ENCODE measurements at regions not wholly inside any gene's neighbourhood (a gene's known extent, or its start where the extent isn't known, plus 50 kb on each side); places are given as distances from the start of the nearest gene placed in this dataset.

DNA sequence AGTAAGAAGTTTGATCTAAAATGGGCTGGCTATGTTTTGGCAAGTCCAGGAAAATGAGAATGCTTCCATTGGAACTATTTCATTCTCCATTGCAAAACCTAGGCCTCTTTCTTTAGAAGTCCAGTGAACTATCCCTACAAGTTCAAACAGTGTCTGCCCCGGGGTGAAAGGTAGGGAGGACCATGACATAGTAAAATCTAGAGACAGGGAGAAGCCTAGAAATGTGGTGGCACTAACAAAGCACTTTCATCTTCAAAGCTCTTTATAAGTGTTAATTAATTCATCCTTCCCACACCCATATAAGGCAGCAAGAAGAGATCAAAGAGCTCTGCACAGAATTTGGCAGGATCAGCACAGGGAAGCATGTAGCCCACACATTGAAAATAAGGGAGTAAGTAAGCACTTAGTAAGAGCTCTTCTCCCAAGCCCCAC, 214.5 kb downstream of the IRS1 start:
- Mint-ChIP-seq H3K27ac (no peak overlapping the region), H3K4me1 (ENCODE audit: low read depth) (no peaks in the 10 kb centered on the region), H3K9me3 (peaks cover 2% of the 10 kb centered on the region), H3K4me3 (no peak overlapping the region), H3K27me3 (peaks cover 19% of the 10 kb centered on the region), H3K36me3 (ENCODE audit: low read depth) (no peaks in the 10 kb centered on the region)
- no peak for DNase-seq

DNA sequence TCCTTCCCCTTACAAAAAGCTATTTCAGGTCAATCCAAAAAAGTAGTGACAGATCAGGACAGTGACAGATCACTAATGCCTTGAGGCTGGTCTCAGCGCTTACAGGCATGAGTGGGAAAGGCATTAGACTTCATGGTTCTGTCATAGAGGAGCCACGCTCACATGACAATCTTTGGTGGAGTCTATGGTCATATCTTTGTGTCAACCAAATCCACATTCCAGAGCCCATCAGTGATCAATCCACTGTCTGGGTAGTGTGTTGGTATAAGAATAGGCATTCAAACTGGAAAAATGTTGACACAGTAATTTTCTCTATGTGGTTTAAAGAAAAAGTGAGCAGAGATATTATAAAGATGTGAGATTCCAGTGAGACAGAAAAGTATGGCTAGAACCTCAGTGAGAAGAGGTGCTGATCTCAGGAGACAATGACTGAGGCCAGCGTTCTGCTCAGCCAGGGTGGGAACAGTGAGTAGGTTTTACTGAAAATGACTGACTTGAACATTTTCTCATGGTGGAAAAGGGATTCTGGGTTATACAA, 215.0 kb downstream of the IRS1 start:
- no peaks in the 10 kb centered on the region for H3K4me1 Mint-ChIP-seq (ENCODE audit: low read depth)

DNA sequence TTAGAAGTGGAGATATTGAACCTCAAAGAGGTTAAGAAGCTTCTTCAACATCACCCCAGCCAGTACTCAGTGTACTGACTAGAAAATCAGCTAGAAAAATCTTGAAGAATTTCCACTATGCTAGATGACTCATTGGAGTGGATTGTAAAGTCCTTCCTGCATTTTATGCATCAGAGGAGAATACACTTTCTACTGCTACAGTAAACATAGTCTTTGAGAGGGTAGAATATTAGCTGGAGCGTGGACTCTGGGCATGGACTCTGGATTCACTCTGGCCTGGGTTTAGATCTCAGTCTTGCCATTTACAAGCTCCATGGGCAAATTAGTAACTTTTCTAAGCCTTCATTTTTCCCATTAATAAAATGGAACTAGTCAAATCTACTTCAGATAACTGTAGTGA, 215.9 kb downstream of the IRS1 start:
- Mint-ChIP-seq H3K27me3 (peaks cover 19% of the 10 kb centered on the region), H3K27ac (no peak overlapping the region), H3K9me3 (peaks cover 2% of the 10 kb centered on the region), H3K36me3 (ENCODE audit: low read depth) (no peaks in the 10 kb centered on the region), H3K4me3 (no peak overlapping the region), H3K4me1 (ENCODE audit: low read depth) (no peaks in the 10 kb centered on the region)
- no peak for DNase-seq

More for the DNA sequence above, 215.0 kb downstream of the IRS1 start:
- peaks cover 2% of the 10 kb centered on the region for H3K9me3 Mint-ChIP-seq
- H3K36me3 Mint-ChIP-seq (ENCODE audit: low read depth): no peaks in the 10 kb centered on the region
- no peak overlapping the region for H3K27ac Mint-ChIP-seq
- H3K27me3 Mint-ChIP-seq: peaks cover 19% of the 10 kb centered on the region
- H3K4me3 Mint-ChIP-seq: no peak overlapping the region
- no peak for DNase-seq

DNA sequence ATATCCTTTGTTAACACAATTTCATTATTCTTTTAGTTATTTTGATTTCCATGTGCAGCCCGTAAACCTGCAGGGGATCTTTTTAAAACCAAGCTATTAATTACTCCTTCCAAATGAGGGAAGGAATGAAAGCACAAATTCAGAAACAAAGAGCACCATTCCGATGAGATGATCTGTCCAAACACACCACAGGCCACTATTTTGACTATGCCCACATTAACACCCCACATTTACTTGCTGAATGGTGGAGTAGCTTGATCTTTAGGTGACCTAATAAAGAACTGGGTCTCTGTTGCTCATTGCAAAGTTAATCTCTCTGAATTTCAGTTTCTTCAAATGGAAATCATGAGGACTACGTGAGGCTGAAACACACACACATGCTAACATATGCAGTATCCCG, 218.0 kb downstream of the IRS1 start:
- no peaks in the 10 kb centered on the region for H3K4me1 Mint-ChIP-seq (ENCODE audit: low read depth)
- H3K9me3 Mint-ChIP-seq: no peaks in the 10 kb centered on the region
- DNase-seq: no peak
- H3K27ac Mint-ChIP-seq: no peak overlapping the region
- no peaks in the 10 kb centered on the region for H3K36me3 Mint-ChIP-seq (ENCODE audit: low read depth)
- peaks cover 19% of the 10 kb centered on the region for H3K27me3 Mint-ChIP-seq
- no peak overlapping the region for H3K4me3 Mint-ChIP-seq

DNA sequence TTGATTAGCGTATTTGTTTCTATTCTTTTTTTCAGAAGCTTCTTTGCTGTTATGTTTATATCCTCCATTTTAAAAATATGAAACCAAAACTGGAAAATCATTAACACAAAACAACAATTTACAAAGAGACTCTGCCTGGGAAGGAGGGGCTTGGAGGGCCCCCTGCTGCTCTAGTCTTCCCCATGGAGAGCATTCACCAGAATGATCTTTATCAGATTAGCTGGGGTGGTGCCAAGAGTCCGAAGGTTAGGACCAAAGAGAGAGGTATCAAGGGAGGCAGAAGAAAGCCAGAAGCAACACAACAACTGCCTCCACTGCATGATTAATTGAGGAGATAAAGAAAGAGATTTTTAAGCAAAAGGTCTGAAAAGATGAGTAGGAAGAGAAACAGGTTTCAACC, 218.6 kb downstream of the IRS1 start:
- no peak for DNase-seq

DNA sequence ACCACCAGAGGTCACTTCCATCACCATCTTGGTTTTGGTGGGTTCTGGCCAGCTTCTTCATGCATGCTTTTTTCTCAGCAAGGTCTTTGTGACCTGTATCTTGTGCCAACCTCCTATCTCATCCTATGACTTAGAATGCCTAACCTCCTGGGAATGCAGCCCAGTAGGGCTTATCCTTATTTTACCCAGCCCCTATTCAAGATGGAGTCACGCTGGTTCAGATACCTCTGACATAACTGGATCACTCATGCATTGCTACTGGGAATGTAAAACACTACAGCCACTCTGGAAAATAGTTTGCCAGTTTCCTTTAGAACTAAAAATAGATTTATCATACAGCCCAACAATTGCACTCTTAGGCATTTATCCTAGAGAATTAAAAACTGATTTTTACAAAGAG, 219.2 kb downstream of the IRS1 start:
- Mint-ChIP-seq H3K4me3 (no peak overlapping the region), H3K36me3 (ENCODE audit: low read depth) (no peaks in the 10 kb centered on the region), H3K27ac (no peak overlapping the region), H3K9me3 (no peaks in the 10 kb centered on the region), H3K4me1 (ENCODE audit: low read depth) (no peaks in the 10 kb centered on the region), H3K27me3 (peaks cover 19% of the 10 kb centered on the region)
- DNase-seq: no peak

More for the DNA sequence above, 218.6 kb downstream of the IRS1 start:
- Mint-ChIP-seq H3K27me3 (peaks cover 19% of the 10 kb centered on the region), H3K4me3 (no peak overlapping the region), H3K36me3 (ENCODE audit: low read depth) (no peaks in the 10 kb centered on the region), H3K9me3 (no peaks in the 10 kb centered on the region), H3K27ac (no peak overlapping the region), H3K4me1 (ENCODE audit: low read depth) (no peaks in the 10 kb centered on the region)

DNA sequence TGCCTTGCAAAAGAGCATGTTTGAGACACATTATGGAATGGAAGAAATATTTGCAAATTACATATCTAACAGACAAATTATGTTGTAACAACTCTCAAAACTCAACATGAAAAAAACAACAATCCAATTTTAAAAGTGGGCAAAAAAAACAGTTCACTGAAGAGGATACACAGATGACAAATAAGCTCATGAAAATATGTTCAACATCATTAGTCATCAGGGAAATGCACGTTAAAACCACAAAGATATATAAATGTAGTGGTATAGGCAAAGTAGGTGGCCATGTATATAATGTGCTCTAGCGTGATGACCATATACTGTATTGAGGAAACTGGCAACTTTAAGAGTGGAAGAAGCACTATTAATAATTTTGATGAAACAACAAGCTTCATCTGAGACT, 220.1 kb downstream of the IRS1 start:
- no peaks in the 10 kb centered on the region for H3K4me1 Mint-ChIP-seq (ENCODE audit: low read depth)
- DNase-seq: no peak
- H3K27ac Mint-ChIP-seq: no peak overlapping the region
- no peaks in the 10 kb centered on the region for H3K36me3 Mint-ChIP-seq (ENCODE audit: low read depth)
- peaks cover 16% of the 10 kb centered on the region for H3K27me3 Mint-ChIP-seq
- H3K9me3 Mint-ChIP-seq: no peaks in the 10 kb centered on the region
- no peak overlapping the region for H3K4me3 Mint-ChIP-seq

DNA sequence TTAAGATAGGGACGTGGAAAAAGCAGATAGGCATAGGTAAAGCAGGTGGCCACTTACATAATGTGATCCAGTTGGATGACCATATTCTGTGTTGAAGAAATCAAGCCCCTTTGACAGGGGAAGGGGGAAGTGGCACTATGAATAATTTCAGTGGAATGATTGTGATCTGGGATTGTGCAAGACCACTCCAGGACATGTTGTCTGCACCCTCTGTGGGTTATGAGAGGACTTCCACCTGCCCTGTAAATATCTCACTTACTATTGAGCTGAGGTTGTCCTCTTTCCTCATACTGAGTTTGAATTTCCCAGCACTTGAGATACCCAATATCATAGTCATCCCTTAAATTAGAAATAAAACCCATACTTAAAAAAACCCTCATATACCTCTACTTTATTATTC, 220.7 kb downstream of the IRS1 start:
- peaks cover 14% of the 10 kb centered on the region for H3K27me3 Mint-ChIP-seq

DNA sequence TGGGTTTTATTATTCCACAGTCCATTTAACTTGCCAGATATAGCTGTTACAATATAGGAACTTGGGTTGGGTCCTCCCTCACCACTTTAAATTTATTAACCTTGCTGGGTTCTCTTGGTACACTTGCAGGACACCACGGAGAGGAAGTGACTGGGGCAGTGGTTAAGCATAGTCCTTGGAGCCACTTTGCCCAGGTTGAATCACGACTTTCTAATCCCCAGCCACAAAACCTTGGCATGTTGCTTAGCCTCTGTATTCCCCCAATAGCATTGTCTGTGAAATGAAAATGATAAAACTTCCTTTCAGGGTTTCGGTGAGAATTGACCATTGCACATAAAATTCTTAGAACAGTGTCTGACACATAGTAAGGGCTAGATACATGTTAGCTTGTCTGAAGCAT, 221.2 kb downstream of the IRS1 start:
- peaks cover 12% of the 10 kb centered on the region for H3K27me3 Mint-ChIP-seq
- no peak overlapping the region for H3K4me3 Mint-ChIP-seq
- no peaks in the 10 kb centered on the region for H3K36me3 Mint-ChIP-seq (ENCODE audit: low read depth)
- no peak for DNase-seq
- H3K4me1 Mint-ChIP-seq (ENCODE audit: low read depth): no peaks in the 10 kb centered on the region
- no peak overlapping the region for H3K27ac Mint-ChIP-seq
- H3K9me3 Mint-ChIP-seq: no peaks in the 10 kb centered on the region

More for the DNA sequence above, 220.7 kb downstream of the IRS1 start:
- Mint-ChIP-seq H3K9me3 (no peaks in the 10 kb centered on the region), H3K4me1 (ENCODE audit: low read depth) (no peaks in the 10 kb centered on the region), H3K27ac (no peak overlapping the region), H3K36me3 (ENCODE audit: low read depth) (no peaks in the 10 kb centered on the region), H3K4me3 (no peak overlapping the region)
- no peak for DNase-seq

DNA sequence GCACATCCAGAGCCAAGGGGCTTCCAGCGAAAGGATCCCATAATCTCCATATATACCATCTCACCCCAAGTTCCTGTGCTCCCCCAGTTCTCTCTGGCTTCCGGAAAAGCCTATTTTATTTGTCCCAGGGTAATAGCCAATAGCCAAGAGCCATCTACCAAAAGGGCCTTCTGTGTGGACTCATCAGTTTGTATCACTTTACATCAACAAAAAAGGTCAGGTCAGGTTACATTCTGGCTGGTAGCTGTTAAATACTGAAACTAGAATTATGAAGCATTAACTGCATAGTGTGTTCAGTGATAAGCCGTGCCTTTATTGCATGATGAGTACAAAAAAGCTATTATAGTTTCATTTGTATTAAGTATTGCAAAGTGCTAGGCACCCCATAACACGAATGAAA, 223.7 kb downstream of the IRS1 start:
- no peaks in the 10 kb centered on the region for H3K9me3 Mint-ChIP-seq
- no peaks in the 10 kb centered on the region for H3K4me1 Mint-ChIP-seq (ENCODE audit: low read depth)
- H3K27ac Mint-ChIP-seq: no peak overlapping the region
- DNase-seq: no peak
- H3K27me3 Mint-ChIP-seq: peaks cover 2% of the 10 kb centered on the region
- H3K36me3 Mint-ChIP-seq (ENCODE audit: low read depth): no peaks in the 10 kb centered on the region
- H3K4me3 Mint-ChIP-seq: no peak overlapping the region

DNA sequence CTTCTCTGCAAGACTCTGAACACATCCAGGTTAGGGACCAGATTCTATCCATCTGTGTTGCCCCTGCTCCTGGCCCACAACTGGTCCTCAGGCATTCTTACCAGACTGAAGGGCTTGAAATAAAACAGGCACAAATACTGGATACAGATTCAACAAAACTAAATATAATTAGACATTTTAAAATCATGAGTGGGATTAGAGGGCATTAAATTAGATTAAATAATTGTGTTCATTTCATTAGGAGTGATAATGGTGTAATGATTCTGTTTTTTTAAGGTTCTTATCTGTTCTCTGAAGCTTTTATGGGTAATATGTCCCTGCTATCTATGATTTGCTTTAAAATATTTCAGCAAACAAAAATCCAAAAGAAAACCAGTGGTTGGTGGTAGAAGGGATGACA, 226.5 kb downstream of the IRS1 start:
- Mint-ChIP-seq H3K27me3 (peaks cover 2% of the 10 kb centered on the region), H3K27ac (no peak overlapping the region), H3K9me3 (no peaks in the 10 kb centered on the region), H3K36me3 (ENCODE audit: low read depth) (no peaks in the 10 kb centered on the region), H3K4me3 (no peak overlapping the region), H3K4me1 (ENCODE audit: low read depth) (no peaks in the 10 kb centered on the region)
- DNase-seq: no peak

DNA sequence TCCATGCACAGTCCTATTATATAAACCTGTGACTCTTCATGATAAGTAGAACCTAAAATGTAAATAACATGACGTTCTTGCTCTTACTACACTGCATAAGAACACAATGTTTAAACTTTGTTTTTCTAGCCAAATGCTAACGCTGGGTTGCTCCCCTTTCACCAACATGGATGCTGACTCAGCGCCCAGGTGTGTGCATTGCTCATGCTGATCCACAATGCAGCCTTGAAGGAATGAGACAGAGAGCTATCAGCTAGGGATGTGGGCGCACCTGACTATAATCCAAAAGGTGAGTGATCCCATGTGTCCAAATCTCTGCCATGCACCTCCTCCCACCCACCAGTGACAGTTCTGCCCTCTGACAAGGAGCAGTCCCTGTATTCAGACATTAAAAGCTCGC, 235.0 kb downstream of the IRS1 start:
- Mint-ChIP-seq H3K4me1 (ENCODE audit: low read depth) (no peaks in the 10 kb centered on the region), H3K27ac (no peak overlapping the region), H3K36me3 (ENCODE audit: low read depth) (no peaks in the 10 kb centered on the region), H3K9me3 (no peaks in the 10 kb centered on the region), H3K27me3 (peaks cover 21% of the 10 kb centered on the region), H3K4me3 (no peak overlapping the region)
- no peak for DNase-seq

DNA sequence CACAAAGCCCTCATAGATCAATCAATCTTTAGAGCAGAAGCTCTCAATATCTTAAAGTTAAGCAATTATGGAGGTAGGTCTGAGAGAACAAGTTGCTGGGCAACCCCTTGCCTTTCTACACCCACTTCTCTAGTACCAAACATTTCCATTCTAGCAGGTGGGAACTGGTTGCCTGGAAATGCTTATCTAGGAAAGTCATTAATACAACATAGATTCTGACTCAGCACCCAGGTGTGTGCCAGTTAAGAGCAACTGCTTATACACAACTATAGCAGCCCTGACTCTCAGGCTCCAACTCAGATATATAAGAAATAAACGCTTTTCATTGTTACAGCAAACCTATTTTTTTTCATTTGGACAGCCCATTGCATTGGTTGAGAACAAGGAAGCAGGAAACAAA, 237.7 kb downstream of the IRS1 start:
- Mint-ChIP-seq H3K27ac (no peak overlapping the region), H3K9me3 (no peaks in the 10 kb centered on the region), H3K4me3 (no peak overlapping the region), H3K27me3 (peaks cover 38% of the 10 kb centered on the region), H3K4me1 (ENCODE audit: low read depth) (no peaks in the 10 kb centered on the region), H3K36me3 (ENCODE audit: low read depth) (no peaks in the 10 kb centered on the region)
- DNase-seq: no peak

DNA sequence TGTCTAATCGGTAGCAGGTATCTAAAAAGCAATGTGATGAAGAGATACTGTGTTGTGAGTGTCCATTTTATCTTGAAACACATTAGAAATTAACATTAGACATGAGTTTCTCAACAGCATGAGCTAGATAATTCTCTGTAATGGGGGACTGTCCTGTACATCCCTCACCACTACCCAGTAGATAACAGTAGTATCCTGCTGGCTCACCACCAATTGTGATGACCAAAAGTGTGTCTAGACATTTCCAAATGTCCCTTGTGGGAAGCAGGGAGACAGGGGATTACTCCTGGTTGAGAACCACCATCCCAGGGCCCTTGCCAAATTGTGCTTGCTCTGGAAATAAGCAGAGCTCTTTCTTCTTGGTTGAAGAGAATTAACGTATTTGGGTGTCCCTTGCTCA, 239.3 kb downstream of the IRS1 start:
- Mint-ChIP-seq H3K9me3 (no peaks in the 10 kb centered on the region), H3K4me1 (ENCODE audit: low read depth) (no peaks in the 10 kb centered on the region), H3K27ac (no peak overlapping the region), H3K27me3 (peaks cover 48% of the 10 kb centered on the region), H3K36me3 (ENCODE audit: low read depth) (no peaks in the 10 kb centered on the region), H3K4me3 (no peak overlapping the region)
- DNase-seq: no peak

DNA sequence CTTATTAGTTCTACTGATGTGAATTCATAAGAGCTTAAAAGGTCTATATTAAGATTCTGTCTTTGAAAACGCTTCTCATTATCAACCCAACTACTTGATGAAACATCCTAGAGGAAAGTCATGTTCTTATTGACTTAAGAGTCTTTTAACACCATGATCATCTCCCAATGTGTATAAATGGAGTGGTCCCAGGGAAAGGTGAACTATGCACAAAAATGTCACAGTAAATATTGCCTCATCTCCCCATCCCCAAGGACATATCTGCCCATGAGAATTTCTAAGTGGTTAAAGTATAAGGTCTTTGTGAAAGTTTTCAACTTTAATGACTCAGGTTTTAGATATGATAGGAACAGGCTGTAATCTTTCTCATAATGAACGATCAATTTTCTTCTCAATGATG, 240.1 kb downstream of the IRS1 start:
- no peaks in the 10 kb centered on the region for H3K9me3 Mint-ChIP-seq
- peaks cover 44% of the 10 kb centered on the region for H3K27me3 Mint-ChIP-seq
- no peaks in the 10 kb centered on the region for H3K4me1 Mint-ChIP-seq (ENCODE audit: low read depth)
- no peaks in the 10 kb centered on the region for H3K36me3 Mint-ChIP-seq (ENCODE audit: low read depth)
- H3K27ac Mint-ChIP-seq: no peak overlapping the region
- no peak for DNase-seq
- H3K4me3 Mint-ChIP-seq: no peak overlapping the region

DNA sequence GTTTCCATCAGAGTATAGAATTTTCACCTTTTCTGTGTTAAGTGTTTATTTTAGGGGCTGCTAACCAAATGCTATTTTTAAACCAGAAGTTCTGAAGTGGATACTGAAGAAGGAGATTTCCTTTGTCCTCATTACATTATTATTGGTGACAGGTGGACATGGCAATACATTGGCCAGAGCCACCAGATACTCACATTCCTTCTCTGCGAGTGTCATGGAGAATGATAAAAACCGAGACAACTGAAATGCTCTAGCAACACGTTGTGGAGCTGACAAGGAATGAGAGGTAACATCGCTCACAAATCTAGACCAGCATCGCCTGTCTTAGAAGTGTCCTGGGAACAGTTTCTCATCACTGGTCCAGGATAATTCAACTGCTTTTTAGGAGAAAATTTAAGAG, 241.2 kb downstream of the IRS1 start:
- Mint-ChIP-seq H3K4me3 (no peak overlapping the region), H3K4me1 (ENCODE audit: low read depth) (no peaks in the 10 kb centered on the region), H3K36me3 (ENCODE audit: low read depth) (no peaks in the 10 kb centered on the region), H3K9me3 (no peaks in the 10 kb centered on the region), H3K27me3 (peaks cover 39% of the 10 kb centered on the region), H3K27ac (no peak overlapping the region)
- no peak for DNase-seq

Data from activated T-cell treated with anti-CD3 and anti-CD28 coated beads, Interleukin-2, amount 50 U/mL, for 24 hours (primary cell).